Astrocyte of the spinal cord (primary cell): ENCODE measurements at regions not wholly inside any gene's neighbourhood (a gene's known extent, or its start where the extent isn't known, plus 50 kb on each side); places are given as distances from the start of the nearest gene placed in this dataset.

Experiments used
- DNase-seq: peaks from one replicate; pipeline ENCODE4 v3.0.0; 2011; ENCODE audit warnings: low read depth, low spot score
- H3K4me3 ChIP-seq: 2 replicates; pipeline ENCODE4 v1.5.1; 2011; ENCODE audit warnings: low read depth, mild to moderate bottlenecking, low read length, moderate library complexity
- in situ Hi-C: cut with HindIII; loops from 2 replicates; pipeline ENCODE4 v1.10.0; 2017; ENCODE audit warnings: low sequenced_read_pairs
- TF ChIP-seq, protein P1 (sequence below): IDR thresholded peaks from 2 replicates; pipeline ENCODE4 v1.5.1; 2012; ENCODE audit warnings: low read depth, mild to moderate bottlenecking, low read length, inconsistent platforms

GRCh38 chr4:189090174-189090814 lies 850.4 kb upstream of the FRG1 start:
- TF ChIP-seq, protein P1, sequence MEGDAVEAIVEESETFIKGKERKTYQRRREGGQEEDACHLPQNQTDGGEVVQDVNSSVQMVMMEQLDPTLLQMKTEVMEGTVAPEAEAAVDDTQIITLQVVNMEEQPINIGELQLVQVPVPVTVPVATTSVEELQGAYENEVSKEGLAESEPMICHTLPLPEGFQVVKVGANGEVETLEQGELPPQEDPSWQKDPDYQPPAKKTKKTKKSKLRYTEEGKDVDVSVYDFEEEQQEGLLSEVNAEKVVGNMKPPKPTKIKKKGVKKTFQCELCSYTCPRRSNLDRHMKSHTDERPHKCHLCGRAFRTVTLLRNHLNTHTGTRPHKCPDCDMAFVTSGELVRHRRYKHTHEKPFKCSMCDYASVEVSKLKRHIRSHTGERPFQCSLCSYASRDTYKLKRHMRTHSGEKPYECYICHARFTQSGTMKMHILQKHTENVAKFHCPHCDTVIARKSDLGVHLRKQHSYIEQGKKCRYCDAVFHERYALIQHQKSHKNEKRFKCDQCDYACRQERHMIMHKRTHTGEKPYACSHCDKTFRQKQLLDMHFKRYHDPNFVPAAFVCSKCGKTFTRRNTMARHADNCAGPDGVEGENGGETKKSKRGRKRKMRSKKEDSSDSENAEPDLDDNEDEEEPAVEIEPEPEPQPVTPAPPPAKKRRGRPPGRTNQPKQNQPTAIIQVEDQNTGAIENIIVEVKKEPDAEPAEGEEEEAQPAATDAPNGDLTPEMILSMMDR: peak; percentile 38
- DNase-seq: no peak
- in situ Hi-C loops: no loop called here
- H3K4me3 ChIP-seq: no peak overlapping the region

DNA sequence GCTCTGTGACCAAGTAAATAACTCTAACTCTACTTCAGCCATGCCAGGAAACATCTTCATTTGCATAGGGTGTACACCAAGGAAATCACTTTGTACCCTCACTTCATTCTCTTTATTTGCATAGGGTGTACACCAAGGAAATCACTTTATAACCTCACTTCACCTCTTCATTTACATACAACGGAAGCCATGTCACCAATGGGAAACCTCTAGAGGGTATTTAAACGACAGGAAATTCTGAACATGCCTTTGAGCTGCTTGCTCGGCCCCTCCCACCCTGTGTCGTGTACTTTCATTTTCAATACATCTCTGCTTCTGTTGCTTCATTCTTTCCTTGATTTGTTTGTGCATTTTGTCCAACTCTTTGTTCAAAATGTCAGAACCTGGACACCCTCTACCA lies 848.1 kb upstream of the FRG1 start:
- in situ Hi-C loops: no loop called here
- peak; percentile 7 for DNase-seq
- H3K4me3 ChIP-seq: no peak overlapping the region
- TF ChIP-seq, protein P1: no peak

DNA sequence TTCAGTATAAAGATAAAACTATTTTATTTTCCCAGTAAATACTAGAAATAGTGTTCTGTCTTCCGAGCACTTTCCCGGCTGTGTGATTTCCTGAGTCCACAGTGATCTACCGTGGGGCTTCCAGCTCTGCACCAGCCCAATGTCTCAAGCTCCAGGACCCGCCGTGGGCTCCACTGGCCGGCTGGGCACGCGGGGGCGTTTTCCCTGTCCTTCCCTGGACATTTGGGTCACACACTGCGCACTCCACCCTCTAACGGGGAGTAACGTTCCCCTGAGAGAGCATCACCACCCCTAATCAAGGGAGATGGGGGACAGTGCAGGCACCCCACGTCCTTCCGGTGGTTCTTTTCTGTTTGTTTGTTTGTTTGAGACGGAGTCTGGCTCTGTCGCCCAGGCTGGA lies 844.6 kb upstream of the FRG1 start:
- in situ Hi-C loops: no loop called here
- TF ChIP-seq, protein P1: no peak
- DNase-seq: no peak
- no peak overlapping the region for H3K4me3 ChIP-seq

DNA sequence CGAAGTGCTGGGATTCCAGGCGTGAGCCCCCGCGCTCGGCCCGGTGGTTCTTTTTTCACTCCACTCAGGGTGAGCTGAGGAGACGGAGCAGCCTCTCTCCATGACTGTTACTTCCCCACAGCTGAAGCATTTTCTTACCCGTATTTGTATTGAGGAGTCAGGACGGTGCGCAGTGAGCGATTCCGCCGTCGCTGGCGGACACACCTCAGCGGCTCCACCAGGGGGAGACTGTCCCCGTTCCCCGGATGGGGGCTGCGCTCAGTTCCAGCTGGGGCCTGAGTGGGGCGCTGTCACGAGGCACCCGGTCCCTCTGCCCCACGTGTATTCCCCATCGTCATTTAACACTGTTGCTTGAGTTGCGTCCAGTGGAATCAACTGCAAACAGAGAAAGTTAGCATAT lies 844.0 kb upstream of the FRG1 start:
- no peak overlapping the region for H3K4me3 ChIP-seq
- no peak for DNase-seq
- in situ Hi-C loops: no loop called here
- TF ChIP-seq, protein P1: no peak

DNA sequence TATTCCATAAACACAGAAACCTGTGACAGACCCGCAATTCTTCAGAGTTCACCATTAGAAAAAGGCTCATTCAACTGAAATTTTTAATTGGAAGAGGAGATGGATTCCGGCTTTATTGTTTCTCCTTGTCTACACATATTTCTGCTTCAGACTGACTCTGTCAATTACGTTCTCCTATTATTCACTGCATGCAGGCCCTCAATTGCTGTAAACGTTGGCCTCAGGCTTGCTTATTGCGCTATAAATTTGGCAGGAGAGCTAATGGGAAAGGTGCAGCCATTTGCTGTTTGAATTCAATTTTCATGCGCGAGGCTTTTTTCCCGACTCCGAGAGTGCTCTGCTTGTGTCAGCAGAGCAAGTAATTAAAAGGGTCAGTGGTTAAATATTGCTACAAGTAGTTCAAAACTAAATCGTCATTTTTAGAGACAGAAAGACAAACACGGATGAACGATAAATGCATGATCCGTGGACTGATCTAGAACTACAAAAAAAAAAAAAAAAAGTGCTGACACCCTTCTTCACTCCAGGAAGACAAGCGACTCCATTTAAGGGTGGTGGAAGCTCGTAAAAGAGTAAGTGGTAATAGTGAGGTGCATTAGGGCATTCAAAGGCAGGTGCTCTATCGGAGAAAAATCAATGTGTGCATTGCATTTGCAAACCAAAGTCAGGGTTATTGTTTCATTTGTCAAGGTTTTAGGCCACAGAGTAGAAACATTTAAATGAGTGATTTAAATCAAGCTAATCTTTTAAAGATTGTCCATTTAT lies 841.6 kb upstream of the FRG1 start:
- H3K4me3 ChIP-seq: no peak overlapping the region
- TF ChIP-seq, protein P1: no peak
- in situ Hi-C loops: no loop called here
- DNase-seq: no peak

DNA sequence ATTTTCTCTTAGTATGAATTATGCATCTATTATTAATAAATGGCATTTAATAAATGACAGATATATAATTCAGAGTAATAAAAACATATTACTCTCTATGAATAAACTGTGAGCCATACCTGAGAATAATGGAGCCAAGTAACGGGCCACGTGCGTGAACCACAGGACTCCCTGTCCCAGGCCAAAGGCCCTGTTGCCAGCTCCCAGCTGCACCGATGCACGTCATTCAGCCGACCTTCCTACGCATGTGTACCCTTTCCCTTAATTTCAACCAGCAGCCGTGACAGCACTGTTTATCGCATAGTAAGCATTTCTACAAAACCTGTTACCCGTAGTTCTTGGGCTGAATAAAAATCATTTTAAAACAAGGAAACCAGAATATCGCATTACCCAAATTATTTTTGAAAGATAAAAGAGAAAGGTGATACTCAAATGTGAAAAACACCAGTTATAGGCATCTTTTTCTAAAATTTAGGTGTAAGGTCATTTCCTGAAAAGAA lies 827.2 kb upstream of the FRG1 start:
- in situ Hi-C loops: no loop called here
- TF ChIP-seq, protein P1: no peak
- no peak for DNase-seq
- no peak overlapping the region for H3K4me3 ChIP-seq
